Mucosa of gallbladder (tissue), 1 donor: ENCODE measurements at regions not wholly inside any gene's neighbourhood (a gene's known extent, or its start where the extent isn't known, plus 50 kb on each side); places are given as distances from the start of the nearest gene placed in this dataset.
"Not testable (repeated sequence)": the region's sequence is repeated elsewhere in the genome, so short reads cannot be mapped to it uniquely, and the experiment has no call there.

ENCODE experiments used
- DNase-seq: peaks from one replicate; pipeline ENCODE4 v3.0.0-alpha.2; 2020; ENCODE audit warnings: low spot score
- donor health status: DM: no; HTN: no; CAD: no.

DNA sequence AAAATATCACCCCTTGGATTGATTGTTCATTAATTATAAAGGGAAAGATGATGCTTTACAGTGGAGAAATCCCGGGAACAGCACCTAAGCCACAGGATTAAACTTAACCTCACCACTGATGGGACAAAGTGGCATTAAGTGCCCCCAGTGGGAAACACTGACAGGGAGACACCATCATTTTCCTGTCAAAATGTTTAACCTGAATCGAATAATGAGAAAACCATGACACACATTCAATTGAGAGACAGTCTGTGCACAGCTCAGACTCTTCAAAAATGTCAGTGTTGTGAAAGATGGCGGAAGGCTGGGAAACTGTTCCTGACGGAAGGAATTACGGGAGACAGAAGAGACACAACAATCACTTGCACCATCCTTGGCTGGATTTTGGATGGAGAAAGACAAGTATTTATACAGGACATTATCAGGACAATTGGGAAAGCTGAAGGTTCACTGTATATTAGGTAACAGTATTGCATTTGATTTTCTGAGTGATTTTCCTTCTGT, 111.8 kb upstream of the ASB18 start:
- no peak for DNase-seq

DNA sequence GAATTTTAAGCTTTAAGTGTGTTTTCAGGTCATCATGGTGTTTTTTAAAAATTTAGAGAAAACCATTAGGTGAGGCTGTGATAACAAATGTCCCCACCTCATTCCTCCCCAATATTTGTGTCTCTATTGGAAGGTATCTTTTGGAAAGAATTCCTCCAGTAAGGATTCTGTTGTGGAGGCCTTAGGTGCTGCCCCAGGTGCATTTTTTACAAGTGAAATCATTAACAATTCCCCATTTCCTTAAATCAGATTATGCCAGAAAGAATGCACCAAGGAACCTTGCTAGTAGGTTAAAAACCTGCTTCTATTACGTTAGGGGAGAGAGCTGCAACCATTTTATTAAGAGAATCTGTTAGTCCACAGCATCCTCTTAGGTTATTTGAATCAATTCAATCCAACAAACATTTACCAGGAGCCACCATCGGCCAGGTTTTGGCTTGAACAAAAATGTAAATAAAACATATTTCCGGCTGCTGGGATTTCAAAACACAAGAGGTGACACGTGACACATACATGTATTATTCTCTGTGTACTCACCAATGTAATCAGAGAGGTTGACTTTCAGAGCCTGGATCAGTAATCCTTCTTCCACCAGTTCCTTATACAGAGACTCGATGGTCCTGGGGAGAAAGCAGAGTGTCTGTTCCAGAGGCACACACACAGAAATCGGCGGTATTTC, 112.5 kb upstream of the ASB18 start:
- DNase-seq: no peak

DNA sequence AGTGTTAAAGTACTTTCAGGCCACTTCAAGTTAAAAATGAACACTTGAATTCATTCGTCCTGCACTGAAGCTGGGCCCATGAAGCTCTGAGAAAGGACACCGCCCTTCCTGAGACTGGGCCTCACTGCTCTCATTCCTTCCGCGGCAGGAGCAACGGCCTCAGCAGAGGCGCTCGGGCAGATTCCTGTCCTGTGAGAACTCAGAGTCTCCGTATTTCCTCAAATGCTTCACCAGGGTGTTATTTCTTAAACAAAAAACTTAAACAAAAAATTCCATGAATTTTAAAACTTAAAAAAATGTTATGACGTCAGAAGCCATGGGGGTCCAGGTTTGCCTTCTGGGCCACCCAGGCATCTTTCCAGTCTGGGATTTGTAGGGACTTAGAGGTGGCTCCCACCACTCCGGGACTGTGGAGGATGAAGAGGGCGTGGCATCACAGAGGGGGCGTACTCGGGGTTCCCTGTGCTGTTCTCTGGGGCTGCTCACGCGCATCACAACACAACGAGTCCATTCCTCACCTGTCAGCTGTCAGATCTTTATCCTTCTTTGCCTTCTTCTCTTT, 115.9 kb upstream of the ASB18 start:
- no peak for DNase-seq

DNA sequence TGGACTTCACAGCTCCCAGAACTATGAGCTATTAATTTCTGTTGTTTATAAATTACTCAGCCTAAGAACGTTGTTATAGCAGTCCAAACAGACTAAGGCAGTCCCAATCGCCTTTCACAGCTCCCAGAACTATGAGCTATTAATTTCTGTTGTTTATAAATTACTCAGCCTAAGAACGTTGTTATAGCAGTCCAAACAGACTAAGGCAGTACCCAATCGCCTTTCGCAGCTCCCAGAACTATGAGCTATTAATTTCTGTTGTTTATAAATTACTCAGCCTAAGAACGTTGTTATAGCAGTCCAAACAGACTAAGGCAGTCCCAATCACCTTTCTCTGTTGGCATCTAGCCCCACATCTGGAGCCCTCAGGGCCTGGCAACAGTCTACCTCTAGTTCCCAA, 117.0 kb upstream of the ASB18 start:
- DNase-seq: not testable (repeated sequence)

DNA sequence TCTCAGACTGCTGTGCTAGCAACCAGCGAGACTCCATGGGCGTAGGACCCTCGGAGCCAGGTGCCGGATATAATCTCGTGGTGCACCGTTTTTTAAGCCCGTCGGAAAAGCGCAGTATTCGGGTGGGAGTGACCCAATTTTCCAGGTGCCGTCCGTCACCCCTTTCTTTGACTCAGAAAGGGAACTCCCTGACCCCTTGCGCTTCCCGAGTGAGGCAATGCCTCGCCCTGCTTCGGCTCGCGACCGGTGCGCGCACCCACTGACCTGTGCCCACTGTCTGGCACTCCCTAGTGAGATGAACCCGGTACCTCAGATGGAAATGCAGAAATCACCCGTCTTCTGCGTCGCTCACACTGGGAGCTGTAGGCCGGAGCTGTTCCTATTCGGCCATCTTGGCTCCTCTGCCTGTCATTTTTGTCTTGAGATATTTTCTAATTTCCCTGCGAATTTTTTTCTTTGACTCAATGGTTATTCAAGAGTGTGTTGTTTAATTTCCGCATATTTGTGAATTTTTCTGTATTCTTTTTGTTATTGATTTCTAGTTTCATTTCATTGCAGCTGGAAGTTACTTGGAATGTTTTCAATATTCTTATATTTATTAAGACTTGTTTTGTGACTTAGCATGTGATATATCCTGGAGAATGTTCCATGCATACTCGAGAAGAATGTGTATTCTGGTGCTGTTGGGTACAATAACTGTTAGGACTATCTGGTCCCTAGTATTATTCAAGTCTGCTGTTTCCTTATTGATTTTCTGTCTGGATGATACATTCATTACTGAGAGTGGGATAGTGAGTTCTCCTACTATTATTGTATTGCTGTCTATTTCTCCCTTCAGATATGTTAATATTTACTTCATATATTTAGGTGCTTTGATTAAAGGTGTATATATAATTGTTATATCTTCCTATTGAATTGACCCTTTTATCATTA, 125.3 kb upstream of the ASB18 start:
- DNase-seq: not testable (repeated sequence)

DNA sequence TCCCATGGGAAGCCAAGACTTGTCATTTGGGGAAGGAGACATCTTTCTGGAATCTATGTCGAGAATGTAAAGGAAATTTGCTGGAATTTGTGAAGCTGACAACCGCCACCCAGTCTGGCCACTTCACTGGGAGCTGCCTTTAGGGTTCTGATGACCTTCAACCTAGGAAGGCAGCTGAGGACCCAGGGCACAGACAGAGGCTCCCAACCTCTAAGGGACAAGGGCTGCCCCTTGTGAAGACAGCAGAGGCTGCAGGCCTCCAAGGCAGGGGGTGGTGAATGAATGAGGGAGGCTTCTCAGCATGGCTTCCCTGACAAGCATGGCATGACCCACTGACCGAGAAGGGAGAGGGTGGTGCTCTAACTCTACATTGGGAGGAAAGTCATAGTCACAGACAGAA, 128.9 kb upstream of the ASB18 start:
- no peak for DNase-seq

DNA sequence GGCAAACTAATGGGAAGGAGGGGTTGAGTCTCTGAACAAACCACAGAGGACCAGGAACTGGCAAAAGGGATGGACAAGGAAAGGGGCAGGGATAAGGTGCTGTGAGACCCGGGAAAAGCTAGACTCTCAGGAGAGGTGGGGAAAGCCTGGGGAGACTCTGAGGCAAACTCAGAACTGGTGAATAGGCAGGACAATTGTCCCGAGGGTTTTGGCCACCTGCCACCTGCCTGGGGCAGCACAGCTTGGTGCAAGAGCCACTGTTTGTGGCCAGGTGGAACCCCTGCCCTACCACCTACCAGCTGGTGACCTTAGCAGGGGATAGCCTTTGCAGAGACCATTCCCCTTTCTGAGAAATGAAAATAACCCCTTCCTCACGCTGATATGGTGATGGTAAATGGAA, 129.4 kb upstream of the ASB18 start:
- DNase-seq: no peak

DNA sequence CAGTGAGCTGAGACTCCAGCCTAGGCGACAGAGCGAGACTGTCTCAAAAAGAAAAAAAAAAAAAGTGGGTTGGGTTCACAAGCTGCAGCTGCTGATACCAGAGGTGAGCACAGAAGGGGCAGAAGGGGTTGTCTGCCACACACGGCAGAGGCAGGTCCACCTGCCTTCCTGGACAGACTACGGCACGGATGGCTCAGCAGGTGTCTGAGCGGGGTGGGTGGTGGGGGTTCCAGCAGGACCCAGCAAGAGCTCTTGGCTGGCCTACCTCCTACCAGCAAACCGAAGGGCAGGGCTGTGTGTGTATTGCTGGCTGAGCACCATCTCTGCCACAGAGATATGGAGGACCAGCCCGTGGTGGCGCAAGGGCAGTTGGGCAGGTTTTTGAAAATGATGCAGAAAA, 130.4 kb upstream of the ASB18 start:
- no peak for DNase-seq

DNA sequence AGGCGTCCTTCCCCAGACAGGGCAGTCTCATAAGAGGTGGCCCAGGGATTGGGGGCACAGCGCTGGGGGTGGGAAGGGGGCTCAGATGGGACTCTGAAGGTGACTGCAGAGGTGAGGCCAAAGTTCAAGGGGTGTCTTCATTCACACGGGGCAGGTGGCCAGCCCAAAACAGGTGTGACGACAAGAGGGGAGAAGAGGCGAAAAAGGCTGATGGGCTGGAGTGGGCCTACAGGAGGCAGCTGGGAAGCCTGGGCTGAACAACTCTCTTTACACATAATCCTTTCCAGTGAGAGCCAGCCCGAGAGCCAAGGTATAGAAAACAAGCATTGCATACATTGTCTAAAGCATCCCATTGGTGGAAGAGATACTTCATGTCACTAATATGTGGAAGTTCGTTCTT, 130.9 kb upstream of the ASB18 start:
- DNase-seq: no peak

DNA sequence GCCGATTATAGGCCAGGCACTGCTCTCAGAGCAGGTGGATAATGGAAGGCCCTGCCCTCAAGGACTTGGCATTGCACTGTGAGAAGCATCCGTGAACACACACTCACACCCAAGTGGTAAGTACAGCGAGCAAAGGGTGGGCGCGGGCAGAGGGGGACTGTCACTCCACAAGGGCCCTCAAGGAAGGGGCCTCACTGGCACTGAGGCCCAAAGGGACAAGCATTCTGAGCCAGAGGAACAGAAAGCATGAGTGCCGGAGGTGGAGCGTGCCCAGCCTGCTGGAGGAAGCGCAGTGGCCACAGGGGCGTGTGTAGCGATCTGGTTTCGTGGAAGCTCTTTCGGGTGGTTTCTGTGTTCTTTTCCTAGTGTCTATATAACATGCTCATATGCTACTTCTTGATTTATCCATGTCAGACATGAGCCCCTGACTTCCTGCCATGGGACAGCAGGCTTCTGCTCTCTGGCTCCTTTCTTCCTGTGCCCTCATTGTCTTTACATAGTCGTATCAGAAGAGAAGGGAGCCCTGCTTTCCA, 132.7 kb upstream of the ASB18 start:
- no peak for DNase-seq

DNA sequence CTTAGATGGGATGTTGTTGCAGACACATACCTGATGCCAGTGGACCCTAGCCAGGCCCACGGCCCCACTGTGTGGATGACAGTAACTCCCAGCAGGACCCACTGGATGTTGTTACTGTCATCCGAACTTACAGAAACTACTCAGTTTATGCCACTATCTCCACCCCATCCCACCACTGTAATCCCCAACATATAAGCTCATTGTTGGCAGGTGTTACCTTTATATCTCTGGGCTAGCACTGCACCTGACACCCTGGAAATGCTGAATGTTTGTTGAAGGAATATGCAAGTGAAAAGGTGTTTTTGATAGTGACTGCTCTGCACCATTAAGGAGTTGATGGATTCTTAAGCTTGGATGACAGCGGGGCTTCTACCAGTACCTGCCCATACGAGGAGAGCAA, 133.5 kb upstream of the ASB18 start:
- DNase-seq: no peak

DNA sequence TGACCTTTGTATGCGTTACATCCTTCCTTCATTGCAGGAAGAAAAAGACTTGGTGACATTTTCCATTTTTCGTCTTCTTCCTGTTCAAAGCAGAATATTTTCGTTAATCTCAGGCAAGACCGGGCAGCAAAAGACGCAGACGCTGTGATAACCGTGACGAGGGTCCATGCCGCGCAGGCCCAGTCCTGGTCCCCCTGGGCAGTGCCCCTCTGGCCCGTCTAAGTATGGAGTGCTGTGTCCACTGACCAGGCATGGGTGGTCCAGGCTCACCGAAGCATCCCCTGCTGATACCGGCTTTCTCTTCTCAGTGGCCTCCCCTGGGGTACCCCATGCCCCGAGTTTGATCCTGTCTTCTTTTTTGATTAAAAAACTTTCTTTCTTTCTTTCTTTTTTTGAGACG, 135.2 kb upstream of the ASB18 start:
- no peak for DNase-seq

DNA sequence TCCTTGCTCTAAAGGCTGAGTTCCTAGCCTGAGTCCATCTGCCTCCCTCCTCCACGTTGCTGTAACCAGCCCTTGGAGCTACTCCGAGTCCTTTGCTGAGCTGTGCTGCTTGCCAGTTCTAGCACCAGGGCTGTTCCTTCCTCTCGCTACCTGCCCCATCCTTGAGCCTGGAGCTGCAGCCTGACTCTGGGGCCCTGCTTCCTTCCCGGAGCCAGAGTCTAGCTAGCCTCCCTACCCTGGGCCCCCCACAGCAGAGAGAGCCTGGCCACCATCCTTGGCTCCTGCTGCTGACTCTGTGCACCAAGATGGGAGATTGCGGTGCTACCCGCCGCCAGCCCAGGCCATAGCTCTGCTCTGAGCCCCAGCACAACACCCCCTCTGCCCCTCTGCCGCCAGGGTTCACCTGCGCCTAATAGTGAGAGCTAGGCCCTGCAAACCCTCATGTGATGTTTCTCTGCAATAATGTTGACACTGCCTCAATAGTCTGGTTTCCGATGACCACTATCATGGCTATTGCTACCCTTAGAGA, 135.9 kb upstream of the ASB18 start:
- no peak for DNase-seq

DNA sequence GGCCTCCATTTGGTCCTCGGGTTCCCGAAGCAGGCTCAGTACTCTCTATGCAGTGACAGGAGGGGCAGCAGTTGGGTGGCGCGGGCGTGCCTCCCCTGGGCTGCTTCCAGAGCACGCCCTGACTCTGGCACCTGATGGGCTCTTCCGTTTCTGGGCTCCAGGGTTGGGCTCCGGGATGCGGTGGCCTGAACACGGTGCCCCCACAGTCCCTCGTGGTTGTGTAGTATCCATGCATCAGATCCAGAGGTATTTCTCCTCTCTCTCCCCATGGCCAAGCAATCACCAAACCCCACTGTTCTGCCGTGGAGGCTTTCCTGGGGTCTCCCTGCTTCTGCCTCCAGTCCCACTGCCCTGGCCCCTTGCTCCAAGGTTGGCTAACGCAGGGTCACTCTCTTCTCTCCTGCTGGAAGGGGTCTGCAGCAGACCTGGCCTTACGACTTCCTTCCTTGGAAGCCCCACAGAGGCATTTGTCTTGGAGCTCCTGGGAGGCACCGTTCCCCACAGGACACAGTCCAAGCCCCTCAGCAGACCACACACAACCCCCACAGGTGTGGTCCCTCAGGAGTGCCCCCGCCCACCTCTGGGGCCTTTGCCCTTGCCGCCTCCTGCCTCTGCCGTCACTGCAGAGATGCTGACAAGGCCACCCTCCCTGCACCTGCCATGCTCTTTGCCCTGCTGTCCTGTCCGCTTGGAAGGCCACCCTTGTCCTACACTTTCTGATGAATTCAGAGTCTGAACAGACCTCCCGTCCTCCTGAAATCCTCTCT, 136.6 kb upstream of the ASB18 start:
- no peak for DNase-seq

DNA sequence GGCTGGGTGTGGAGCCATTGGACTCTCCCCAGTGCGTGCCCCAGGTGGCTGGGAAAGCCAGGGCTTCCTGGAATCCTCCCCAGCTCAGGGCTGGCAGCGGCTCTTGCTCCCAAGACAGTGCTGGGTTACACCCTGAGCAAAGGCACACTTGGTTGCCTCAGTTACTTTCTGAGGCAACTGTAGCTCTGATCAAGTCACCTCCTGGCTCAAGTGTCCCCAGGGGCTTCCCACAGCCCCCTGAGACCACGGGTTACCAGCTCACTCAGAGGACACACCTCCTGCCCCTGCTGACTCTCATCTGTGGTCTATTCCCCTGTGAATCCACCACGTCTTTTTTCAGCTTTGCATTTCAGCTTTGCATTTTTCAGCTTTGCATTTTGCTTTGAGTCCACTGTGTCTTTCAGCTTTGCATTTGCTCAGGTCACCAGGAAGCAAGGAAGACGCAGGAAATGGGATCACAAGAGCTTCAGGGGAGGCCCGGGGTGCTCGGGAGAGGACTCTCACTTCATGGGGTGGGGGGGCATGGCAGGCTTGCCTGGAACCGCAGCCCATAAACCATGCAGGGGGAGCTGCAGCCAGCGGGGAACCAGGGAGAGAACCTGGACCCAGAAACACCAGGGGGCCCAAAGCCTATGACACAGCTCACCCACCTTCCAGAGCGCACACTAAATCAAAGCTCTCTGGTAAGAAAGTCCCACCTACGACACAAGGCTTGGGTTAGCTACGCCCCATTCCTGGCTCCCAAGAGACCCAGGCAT, 138.0 kb upstream of the ASB18 start:
- no peak for DNase-seq

DNA sequence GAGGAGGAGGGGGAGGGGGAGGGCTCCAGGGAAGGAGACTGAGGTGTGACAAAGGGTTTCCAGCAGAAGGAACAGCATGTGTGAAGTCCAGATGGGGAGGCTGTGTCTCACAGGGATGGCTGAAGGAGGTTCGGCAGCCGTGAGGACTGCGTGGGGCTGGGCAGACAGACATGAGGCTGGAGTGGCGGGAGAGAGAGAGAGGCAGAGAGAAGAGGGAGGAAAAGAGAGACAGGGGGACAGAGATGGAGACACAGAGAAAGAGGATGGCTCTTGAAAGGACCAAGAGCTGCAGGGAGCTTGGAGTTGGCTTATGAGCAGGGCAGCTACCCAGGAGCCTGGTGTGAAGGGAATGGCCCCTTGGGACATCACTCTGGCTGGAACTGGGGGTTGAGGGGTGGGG, 138.9 kb upstream of the ASB18 start:
- DNase-seq: no peak

DNA sequence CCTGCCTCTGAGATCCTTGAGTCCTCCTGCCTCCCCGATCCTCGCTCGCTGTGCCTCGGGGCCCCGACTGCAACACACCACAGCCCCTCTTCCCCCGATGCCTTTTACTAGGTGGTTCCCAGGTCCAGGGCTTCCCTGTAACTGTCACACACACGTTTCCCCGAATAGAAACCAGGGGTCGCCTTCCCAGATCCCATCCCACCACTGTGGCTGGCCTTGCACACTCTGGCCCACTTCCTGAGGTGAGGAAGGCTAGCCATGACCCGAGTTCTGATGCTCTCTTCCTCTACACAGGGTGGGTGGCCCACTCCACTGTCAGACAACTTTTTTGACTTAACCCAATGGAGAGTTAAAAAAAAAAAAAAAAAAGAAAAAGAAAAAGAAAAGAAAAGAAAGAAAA, 139.6 kb upstream of the ASB18 start:
- no peak for DNase-seq

DNA sequence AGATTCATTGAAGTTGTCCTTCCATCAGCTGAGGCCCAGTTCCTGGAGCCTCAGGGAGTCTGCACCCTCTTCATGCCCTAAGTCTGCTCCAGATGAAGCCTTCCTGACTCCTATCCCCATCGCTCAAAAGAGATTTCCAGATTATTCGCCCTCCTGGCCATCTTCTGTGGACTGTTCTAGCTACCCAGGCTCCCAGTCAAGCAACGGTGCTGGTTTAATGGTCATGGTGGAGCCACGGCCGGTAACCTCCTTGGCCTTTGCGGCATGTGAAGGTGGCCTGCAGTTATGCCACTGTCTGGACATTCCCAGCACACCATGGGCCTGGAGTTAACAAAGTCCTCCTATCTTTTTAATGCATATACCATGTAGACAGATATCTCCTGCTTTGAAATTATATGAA, 140.1 kb upstream of the ASB18 start:
- DNase-seq: no peak

DNA sequence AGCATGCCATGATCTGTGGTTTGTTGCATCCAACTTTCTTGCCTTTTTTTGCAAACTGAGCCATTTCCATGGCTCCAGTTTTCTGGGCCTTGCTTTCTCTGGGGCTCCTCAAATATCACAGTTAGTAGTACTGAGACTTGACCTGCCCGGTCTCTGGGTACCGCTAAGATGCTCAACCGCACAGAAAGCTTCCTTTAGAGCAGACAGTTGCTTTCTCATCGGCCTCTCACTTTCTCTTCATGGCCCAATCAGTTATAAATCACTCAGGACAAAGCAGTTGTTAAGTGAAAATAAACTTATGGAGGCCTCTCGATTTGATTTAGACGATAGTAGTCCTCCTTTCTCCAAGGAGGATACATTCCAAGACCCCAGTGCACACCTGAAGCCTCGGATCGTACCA, 141.2 kb upstream of the ASB18 start:
- DNase-seq: no peak

DNA sequence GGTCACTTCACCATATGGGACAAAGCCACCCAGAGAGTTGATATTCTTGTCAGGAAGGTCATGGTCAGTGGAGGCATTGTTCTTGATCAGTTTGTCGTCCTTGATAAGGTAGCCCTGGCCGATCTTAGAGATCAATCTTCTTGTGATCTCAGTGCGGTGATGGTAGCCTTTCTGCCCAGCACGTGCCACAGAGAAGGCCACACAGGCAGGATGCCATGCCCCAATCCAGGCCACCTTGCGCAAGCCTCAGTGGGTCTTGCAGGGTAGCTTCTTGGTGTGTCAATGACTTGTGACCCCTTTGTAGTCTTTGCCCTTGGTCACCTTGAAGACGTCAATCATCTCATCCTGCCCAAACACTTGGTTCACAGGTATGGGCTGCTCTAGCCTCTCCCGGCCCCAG, 143.9 kb upstream of the ASB18 start:
- DNase-seq: no peak

DNA sequence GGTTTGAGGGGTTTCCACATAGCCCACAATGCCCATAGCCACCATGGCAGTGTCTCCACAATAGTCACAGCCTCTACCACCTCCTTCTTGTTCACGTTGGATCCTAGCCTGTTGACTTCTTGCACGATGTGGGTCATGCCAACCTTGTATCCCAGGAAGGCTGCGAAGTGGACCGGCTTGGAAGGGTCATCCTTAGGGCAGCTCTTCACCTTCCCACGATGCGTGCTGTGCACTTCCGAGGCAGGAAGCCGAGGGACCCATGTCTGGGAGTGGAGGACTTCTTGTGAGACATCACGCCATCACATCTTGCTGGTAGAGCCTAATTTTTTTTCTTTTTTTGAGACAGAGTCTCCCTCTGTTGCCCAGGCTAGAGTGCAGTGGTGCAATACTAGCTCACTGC, 144.6 kb upstream of the ASB18 start:
- no peak for DNase-seq
